ENCODE measurements at regions not wholly inside any gene's neighbourhood (a gene's known extent, or its start where the extent isn't known, plus 50 kb on each side); places are given as distances from the start of the nearest gene placed in this dataset.

- H3K4me3 ChIP-seq (ENCODE audit: control insufficient read depth, low read depth, low read length), result no peak overlapping the region
- DNase-seq (ENCODE audit: low read depth), result no peak
- no peak for TF ChIP-seq CTCF (IDR thresholded peaks at IDR 0.05; ENCODE audit: control insufficient read depth, insufficient read depth, low read depth, low read length, missing control alignments)
These were observed 275.2 kb upstream of the FAT4 start for GRCh38 chr4:125039550-125039949.

DNA sequence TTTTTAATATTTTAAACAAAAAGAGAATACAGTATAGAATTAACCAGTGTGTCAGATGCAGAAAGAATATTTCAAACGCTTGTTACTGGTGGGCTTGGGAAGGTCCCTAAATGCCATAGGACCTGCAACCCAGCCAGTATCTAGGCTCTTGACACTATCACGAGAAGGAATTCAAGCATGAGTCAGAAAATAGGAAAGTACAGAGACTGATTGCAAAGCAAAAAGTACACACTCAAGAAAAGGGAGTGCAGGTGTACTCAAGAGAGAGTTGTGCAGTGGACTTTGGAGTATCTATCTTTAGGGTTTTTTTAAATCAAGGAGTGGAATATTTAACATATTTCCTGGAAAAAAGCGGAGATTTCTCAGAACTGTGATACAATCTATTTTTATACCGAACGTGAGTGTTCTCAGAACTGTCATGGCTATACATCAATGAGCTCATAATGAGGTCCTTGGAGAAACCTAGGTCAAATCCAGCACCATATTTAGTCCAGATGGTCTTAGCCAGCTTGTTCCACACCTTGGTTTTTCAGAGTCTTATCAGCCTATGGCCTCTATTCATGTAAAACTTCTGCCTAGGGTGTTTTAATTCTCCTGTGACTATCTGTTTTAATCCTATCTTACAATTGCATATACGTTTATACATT, 291.8 kb upstream of the FAT4 start:
- no peak for DNase-seq (ENCODE audit: low read depth)
- no peak for TF ChIP-seq CTCF (IDR thresholded peaks at IDR 0.05; ENCODE audit: control insufficient read depth, insufficient read depth, low read depth, low read length, missing control alignments)
- H3K4me3 ChIP-seq (ENCODE audit: control insufficient read depth, low read depth, low read length), result no peak overlapping the region

DNA sequence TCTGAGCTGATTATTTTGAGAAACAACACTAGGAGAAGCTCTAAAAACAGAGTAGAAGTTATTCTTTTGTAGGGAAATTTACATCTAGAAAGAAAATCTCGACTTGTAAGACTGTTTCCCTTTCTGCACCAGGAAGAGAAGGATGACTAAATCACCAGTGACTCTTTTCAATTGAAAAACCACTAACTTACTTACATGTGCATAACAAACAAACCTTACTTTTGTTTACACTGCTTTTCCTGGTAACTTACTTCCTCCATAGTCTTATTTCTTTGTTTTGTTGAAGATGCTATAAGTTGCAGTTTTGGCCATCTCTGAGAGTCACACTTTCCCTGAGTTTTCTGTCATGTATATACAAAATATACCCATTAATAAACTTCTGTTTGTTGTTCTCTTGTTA, 293.6 kb upstream of the FAT4 start:
- no peak overlapping the region for H3K4me3 ChIP-seq (ENCODE audit: control insufficient read depth, low read depth, low read length)
- no peak for TF ChIP-seq CTCF (IDR thresholded peaks at IDR 0.05; ENCODE audit: control insufficient read depth, insufficient read depth, low read depth, low read length, missing control alignments)
- no peak for DNase-seq (ENCODE audit: low read depth)

DNA sequence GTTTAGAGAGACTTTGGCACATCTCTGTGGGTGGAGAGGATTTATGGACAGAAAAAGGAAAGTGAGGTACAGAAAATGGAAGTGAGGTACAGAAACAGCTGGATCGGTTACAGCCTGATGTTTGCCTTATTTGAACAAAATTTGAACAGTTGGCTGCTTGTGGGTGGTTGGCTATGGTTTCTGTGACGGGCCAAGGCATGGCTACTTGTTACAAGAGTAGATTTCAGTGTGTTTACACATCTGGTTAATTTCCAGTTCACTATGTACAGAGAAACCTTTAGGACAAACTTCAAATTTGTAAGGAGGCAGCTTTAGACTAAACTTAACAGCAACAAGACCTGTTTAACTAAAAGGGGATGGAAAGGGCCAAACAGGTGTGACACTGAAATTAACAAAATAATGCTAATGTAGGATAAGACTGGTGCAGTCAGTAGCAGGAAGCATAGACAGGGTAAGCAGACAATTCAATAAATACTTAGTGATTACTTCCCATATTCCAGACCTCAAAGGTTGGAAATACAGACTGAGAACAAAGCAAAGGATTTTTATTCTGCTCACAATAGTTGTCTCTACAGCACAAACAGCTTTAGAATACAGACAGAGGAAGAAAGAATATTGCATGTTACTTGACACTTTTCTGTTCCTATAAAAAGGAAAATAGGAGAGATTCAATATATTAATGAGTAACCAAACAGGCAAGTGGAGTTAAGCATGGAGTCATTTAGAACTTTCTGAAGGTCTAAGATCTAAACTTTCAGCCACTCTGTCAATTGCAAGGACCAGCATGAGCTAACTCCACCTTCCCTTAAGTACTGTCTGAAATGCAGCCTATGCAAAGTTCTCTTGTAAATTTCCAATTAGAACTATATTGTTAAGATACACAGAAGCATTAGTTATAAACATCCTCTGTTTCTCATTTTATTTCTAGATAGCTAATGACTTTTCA, 294.4 kb upstream of the FAT4 start:
- H3K4me3 ChIP-seq (ENCODE audit: control insufficient read depth, low read depth, low read length), result no peak overlapping the region
- no peak for DNase-seq (ENCODE audit: low read depth)

DNA sequence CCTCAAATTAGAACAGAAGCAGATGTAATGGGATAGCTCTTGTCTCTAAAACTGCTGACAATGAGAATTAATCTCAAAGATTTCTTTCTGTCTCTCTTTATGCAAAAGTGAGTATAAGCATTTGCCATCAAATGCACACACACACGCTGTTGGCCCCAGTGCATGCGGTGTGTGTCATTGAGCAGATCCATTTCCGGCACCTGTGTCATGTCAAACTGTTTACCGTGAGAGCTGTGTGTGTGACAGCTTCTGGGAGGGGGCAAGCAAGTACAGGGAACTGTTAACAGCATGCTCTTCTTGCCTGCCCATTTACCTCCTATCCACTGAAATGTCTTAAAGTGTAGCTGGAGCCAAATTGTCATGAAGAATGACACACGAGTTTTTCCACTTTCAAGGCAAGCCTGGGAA, 297.9 kb upstream of the FAT4 start:
- DNase-seq (ENCODE audit: low read depth), result no peak
- no peak overlapping the region for H3K4me3 ChIP-seq (ENCODE audit: control insufficient read depth, low read depth, low read length)
- TF ChIP-seq CTCF (IDR thresholded peaks at IDR 0.05; ENCODE audit: control insufficient read depth, insufficient read depth, low read depth, low read length, missing control alignments), result no peak

More for the DNA sequence above, 294.4 kb upstream of the FAT4 start:
- no peak for TF ChIP-seq CTCF (IDR thresholded peaks at IDR 0.05; ENCODE audit: control insufficient read depth, insufficient read depth, low read depth, low read length, missing control alignments)

DNA sequence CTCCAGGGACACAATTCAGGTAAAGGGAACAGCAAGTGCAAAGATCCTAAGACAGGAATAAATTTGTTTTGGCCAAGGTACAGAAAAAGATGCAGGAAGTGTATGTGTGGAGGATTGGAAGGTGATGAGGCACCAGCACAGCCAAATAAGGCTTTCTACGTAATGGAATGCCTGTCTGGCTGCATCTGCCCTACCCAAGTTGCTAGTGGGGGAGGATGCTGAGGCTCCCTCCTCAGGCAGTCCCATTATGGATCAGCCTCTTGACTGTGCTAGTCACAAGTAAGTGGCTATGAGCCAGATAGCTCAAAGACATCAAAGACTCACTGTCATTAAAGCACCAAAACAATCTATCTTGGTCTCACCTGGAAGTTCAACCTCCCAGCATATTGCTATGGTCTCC, 300.9 kb upstream of the FAT4 start:
- no peak for DNase-seq (ENCODE audit: low read depth)
- no peak overlapping the region for H3K4me3 ChIP-seq (ENCODE audit: control insufficient read depth, low read depth, low read length)
- no peak for TF ChIP-seq CTCF (IDR thresholded peaks at IDR 0.05; ENCODE audit: control insufficient read depth, insufficient read depth, low read depth, low read length, missing control alignments)

All from AG09309 (cell line).